ENCODE measurements at regions not wholly inside any gene's neighbourhood (a gene's known extent, or its start where the extent isn't known, plus 50 kb on each side); places are given as distances from the start of the nearest gene placed in this dataset.

DNA sequence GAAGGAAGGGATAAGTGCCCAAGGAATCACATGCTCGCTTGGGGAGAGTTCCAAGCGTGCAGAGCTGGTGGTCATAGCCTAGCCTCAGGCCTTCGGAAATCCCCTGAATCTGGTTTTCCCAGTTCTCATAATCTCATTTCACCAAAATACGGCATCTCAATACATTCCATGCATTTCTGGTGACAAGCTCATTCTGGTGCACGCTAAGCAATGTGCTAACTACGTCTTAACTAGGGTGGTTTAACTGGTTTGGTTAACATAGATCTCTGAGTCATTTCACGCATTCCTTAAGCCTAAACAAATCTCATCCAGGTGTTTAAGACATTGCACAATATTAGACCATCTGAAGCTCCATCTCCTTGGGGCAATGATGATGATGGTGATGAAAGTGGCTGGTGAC is 72.9 kb upstream of the STEAP1B start:
- ChIA-PET CTCF (no interaction called here), RAD21 (ENCODE audit: low non-redundant PET in 1 of 2, low total read pairs in 2 of 2, uncharacterized antibody in 2 of 2, unreplicated experiment in 2 of 2) (no interaction called here), POLR2A (no interaction called here)
- ATAC-seq (no peak), DNase-seq (ENCODE audit: low read depth, low spot score) (no peak)
- Histone ChIP-seq H3K27me3 (ENCODE audit: insufficient read depth, low read length) (no peaks in the 10 kb centered on the region), H3K36me3 (ENCODE audit: control insufficient read depth in 1 of 2, insufficient read depth in 2 of 2, low read length in 2 of 2) (no peaks in the 10 kb centered on the region), H3K9ac (ENCODE audit: low read length) (no peak overlapping the region), H2AFZ (ENCODE audit: low read depth, low read length, poor library complexity, severe bottlenecking) (no peak overlapping the region), H3K4me3 (replicated peaks in 1 of 2; ENCODE audit: low read depth in 1 of 2, low read length in 2 of 2) (no peak overlapping the region), H4K20me1 (ENCODE audit: insufficient read depth) (no peaks in the 10 kb centered on the region), H3K4me1 (ENCODE audit: control insufficient read depth in 1 of 2, insufficient read depth in 2 of 2, low read length in 2 of 2) (peaks cover 0 to 3% of the 10 kb centered on the region in 2 experiments; a peak in 1 of 4 replicates), H3K79me2 (ENCODE audit: insufficient read depth, low read length) (no peaks in the 10 kb centered on the region), H3K4me2 (ENCODE audit: low read length) (no peak overlapping the region), H3K9me3 (ENCODE audit: control insufficient read depth in 1 of 2, insufficient read depth in 1 of 2, low read depth in 1 of 2, low read length in 2 of 2) (no peaks in the 10 kb centered on the region), H3K9me2 (ENCODE audit: insufficient read depth) (no peaks in the 10 kb centered on the region), H3K27ac (ENCODE audit: low read depth, low read length) (no peak overlapping the region)
- intact Hi-C loops (cut with micrococcal nuclease), result no loop called here
- BruUV-seq (replicated peaks), result no TSS peak
- TF ChIP-seq CEBPB (IDR thresholded peaks at IDR 0.05; ENCODE audit: low read depth) (no peak), YY1 (IDR thresholded peaks at IDR 0.05; ENCODE audit: extremely low read depth, insufficient replicate concordance, low read depth, low read length) (no peak), RAD21 (IDR thresholded peaks at IDR 0.05; ENCODE audit: low read depth) (no peak), TCF7L2 (IDR thresholded peaks at IDR 0.05; ENCODE audit: borderline replicate concordance, extremely low read depth, insufficient read depth, insufficient read length) (no peak), EZH2 (IDR thresholded peaks at IDR 0.05) (no peak), ZNF274 (IDR thresholded peaks at IDR 0.05; ENCODE audit: low read depth, low read length) (no peak), ZFX (IDR thresholded peaks at IDR 0.05) (no peak), SRF (IDR thresholded peaks at IDR 0.05; ENCODE audit: low read depth) (no peak), EGR1 (IDR thresholded peaks at IDR 0.05; ENCODE audit: low read depth) (no peak), POLR2A (IDR thresholded peaks at IDR 0.05; ENCODE audit: borderline replicate concordance, extremely low read depth, insufficient read depth, insufficient read length) (no peak), SP1 (IDR thresholded peaks at IDR 0.05; ENCODE audit: low read depth) (no peak), FOSL1 (IDR thresholded peaks at IDR 0.05; ENCODE audit: low read depth) (no peak), JUND (IDR thresholded peaks at IDR 0.05) (no peak)
- TF ChIP-seq, protein P1, sequence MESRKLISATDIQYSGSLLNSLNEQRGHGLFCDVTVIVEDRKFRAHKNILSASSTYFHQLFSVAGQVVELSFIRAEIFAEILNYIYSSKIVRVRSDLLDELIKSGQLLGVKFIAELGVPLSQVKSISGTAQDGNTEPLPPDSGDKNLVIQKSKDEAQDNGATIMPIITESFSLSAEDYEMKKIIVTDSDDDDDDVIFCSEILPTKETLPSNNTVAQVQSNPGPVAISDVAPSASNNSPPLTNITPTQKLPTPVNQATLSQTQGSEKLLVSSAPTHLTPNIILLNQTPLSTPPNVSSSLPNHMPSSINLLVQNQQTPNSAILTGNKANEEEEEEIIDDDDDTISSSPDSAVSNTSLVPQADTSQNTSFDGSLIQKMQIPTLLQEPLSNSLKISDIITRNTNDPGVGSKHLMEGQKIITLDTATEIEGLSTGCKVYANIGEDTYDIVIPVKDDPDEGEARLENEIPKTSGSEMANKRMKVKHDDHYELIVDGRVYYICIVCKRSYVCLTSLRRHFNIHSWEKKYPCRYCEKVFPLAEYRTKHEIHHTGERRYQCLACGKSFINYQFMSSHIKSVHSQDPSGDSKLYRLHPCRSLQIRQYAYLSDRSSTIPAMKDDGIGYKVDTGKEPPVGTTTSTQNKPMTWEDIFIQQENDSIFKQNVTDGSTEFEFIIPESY (IDR thresholded peaks at IDR 0.05; ENCODE audit: extremely low read depth, insufficient replicate concordance, low read length), result no peak
- TF ChIP-seq, protein P2, sequence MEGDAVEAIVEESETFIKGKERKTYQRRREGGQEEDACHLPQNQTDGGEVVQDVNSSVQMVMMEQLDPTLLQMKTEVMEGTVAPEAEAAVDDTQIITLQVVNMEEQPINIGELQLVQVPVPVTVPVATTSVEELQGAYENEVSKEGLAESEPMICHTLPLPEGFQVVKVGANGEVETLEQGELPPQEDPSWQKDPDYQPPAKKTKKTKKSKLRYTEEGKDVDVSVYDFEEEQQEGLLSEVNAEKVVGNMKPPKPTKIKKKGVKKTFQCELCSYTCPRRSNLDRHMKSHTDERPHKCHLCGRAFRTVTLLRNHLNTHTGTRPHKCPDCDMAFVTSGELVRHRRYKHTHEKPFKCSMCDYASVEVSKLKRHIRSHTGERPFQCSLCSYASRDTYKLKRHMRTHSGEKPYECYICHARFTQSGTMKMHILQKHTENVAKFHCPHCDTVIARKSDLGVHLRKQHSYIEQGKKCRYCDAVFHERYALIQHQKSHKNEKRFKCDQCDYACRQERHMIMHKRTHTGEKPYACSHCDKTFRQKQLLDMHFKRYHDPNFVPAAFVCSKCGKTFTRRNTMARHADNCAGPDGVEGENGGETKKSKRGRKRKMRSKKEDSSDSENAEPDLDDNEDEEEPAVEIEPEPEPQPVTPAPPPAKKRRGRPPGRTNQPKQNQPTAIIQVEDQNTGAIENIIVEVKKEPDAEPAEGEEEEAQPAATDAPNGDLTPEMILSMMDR (IDR thresholded peaks at IDR 0.05 in 2 of 3, conservative IDR thresholded peaks at IDR 0.05 in 1 of 3; ENCODE audit: borderline replicate concordance in 1 of 3, insufficient read depth in 1 of 3, low read depth in 2 of 3, low read length in 2 of 3), result no peak
- TF ChIP-seq, protein P3, sequence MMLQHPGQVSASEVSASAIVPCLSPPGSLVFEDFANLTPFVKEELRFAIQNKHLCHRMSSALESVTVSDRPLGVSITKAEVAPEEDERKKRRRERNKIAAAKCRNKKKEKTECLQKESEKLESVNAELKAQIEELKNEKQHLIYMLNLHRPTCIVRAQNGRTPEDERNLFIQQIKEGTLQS (IDR thresholded peaks at IDR 0.05), result no peak

Measured in HCT116 (cell line).